Peyer's patch (tissue), 4 donors: ENCODE measurements at regions not wholly inside any gene's neighbourhood (a gene's known extent, or its start where the extent isn't known, plus 50 kb on each side); places are given as distances from the start of the nearest gene placed in this dataset.

Experiments used
- DNase-seq, 3 donors: peaks; one replicate each; pipeline ENCODE4 v3.0.0-alpha.2; 2017 to 2019
- H3K27ac ChIP-seq, 4 donors: fragments of 200-600 bp; sonication (generic); one replicate each; pipeline ENCODE4 v1.5.1; 2016 to 2019
- H3K27me3 ChIP-seq, 2 donors: fragments of 200-600 bp; sonication (generic); one replicate each; pipeline ENCODE4 v1.5.1; 2019
- H3K36me3 ChIP-seq, 3 donors: fragments of 200-600 bp; sonication (generic); one replicate each; pipeline ENCODE4 v1.5.1; 2016 to 2019
- H3K4me1 ChIP-seq, 4 donors: fragments of 200-600 bp; sonication (generic); one replicate each; pipeline ENCODE4 v1.5.1; 2016 to 2019
- H3K4me3 ChIP-seq, 4 donors: fragments of 200-600 bp; sonication (generic); 1 replicate in 3 of 4; 2 replicates in 1 of 4; pipeline ENCODE4 v1.5.1; 2016 to 2019; ENCODE audit warnings: mild to moderate bottlenecking in 1 of 4
- H3K9me3 ChIP-seq, 4 donors: fragments of 200-600 bp; sonication (generic); one replicate each; pipeline ENCODE4 v1.5.1; 2016 to 2019; ENCODE audit warnings: mild to moderate bottlenecking in 1 of 4
- CTCF ChIP-seq, 6 experiments: fragments of 450-650 bp in 4 of 6; fragments of 200-600 bp in 2 of 6; sonication (generic) in 1 of 6; IDR thresholded peaks; one replicate each; pipeline ENCODE4 v1.5.1; 2017 to 2019; ENCODE audit warnings: antibody characterized with exemption in 6 of 6, mild to moderate bottlenecking in 3 of 6, moderate library complexity in 1 of 6
- POLR2A ChIP-seq, 2 donors: fragments of 450-650 bp; IDR thresholded peaks; one replicate each; pipeline ENCODE4 v1.5.1; 2017; ENCODE audit warnings: antibody characterized with exemption in 2 of 2, mild to moderate bottlenecking in 2 of 2, moderate library complexity in 2 of 2

GRCh38 chr11:127217452-127218274 is 217.1 kb upstream of the KIRREL3 start:
- Histone ChIP-seq H3K4me3 (no peak overlapping the region), H3K27me3 (no peaks in the 10 kb centered on the region), H3K27ac (no peak overlapping the region), H3K4me1 (no peaks in the 10 kb centered on the region), H3K36me3 (no peaks in the 10 kb centered on the region), H3K9me3 (no peaks in the 10 kb centered on the region)
- DNase-seq = no peak
- TF ChIP-seq POLR2A (IDR thresholded peaks at IDR 0.05) (no peak), CTCF (IDR thresholded peaks at IDR 0.05) (no peak)

- H3K27me3 ChIP-seq = no peaks in the 10 kb centered on the region
- H3K36me3 ChIP-seq = no peaks in the 10 kb centered on the region
- no peaks in the 10 kb centered on the region for H3K9me3 ChIP-seq
- no peak overlapping the region for H3K27ac ChIP-seq
- DNase-seq = no peak
- TF ChIP-seq CTCF (IDR thresholded peaks at IDR 0.05) (no peak), POLR2A (IDR thresholded peaks at IDR 0.05) (no peak)
- H3K4me1 ChIP-seq = no peaks in the 10 kb centered on the region
- no peak overlapping the region for H3K4me3 ChIP-seq
These were observed 205.2 kb upstream of the KIRREL3 start for GRCh38 chr11:127205688-127206217.

- no peak overlapping the region for H3K4me3 ChIP-seq
- no peaks in the 10 kb centered on the region for H3K4me1 ChIP-seq
- TF ChIP-seq POLR2A (IDR thresholded peaks at IDR 0.05) = no peak
- H3K36me3 ChIP-seq = no peaks in the 10 kb centered on the region
- H3K27ac ChIP-seq = no peak overlapping the region
- DNase-seq = no peak
- H3K27me3 ChIP-seq = no peaks in the 10 kb centered on the region
- no peaks in the 10 kb centered on the region for H3K9me3 ChIP-seq
These were observed 202.9 kb upstream of the KIRREL3 start for GRCh38 chr11:127203490-127203889.

GRCh38 chr11:127202105-127202504 is 201.5 kb upstream of the KIRREL3 start:
- H3K27me3 ChIP-seq = no peaks in the 10 kb centered on the region
- no peak overlapping the region for H3K27ac ChIP-seq
- DNase-seq = no peak
- H3K36me3 ChIP-seq = no peaks in the 10 kb centered on the region
- H3K4me3 ChIP-seq = no peak overlapping the region
- H3K9me3 ChIP-seq = no peaks in the 10 kb centered on the region
- TF ChIP-seq POLR2A (IDR thresholded peaks at IDR 0.05) (no peak), CTCF (IDR thresholded peaks at IDR 0.05) (no peak)
- no peaks in the 10 kb centered on the region for H3K4me1 ChIP-seq

GRCh38 chr11:127199306-127199801 is 198.8 kb upstream of the KIRREL3 start:
- no peaks in the 10 kb centered on the region for H3K4me1 ChIP-seq
- H3K9me3 ChIP-seq = no peaks in the 10 kb centered on the region
- no peak overlapping the region for H3K4me3 ChIP-seq
- DNase-seq = no peak
- H3K27ac ChIP-seq = no peak overlapping the region
- TF ChIP-seq CTCF (IDR thresholded peaks at IDR 0.05) (no peak), POLR2A (IDR thresholded peaks at IDR 0.05) (no peak)
- no peaks in the 10 kb centered on the region for H3K27me3 ChIP-seq
- no peaks in the 10 kb centered on the region for H3K36me3 ChIP-seq

- H3K27ac ChIP-seq = no peak overlapping the region
- H3K9me3 ChIP-seq = no peaks in the 10 kb centered on the region
- no peaks in the 10 kb centered on the region for H3K4me1 ChIP-seq
- TF ChIP-seq CTCF (IDR thresholded peaks at IDR 0.05) (no peak), POLR2A (IDR thresholded peaks at IDR 0.05) (no peak)
- no peak overlapping the region for H3K4me3 ChIP-seq
- no peaks in the 10 kb centered on the region for H3K27me3 ChIP-seq
- H3K36me3 ChIP-seq = no peaks in the 10 kb centered on the region
- DNase-seq = no peak
These were observed 195.0 kb upstream of the KIRREL3 start for GRCh38 chr11:127195501-127196120.
